GM21717 (cell line): ENCODE measurements at regions not wholly inside any gene's neighbourhood (a gene's known extent, or its start where the extent isn't known, plus 50 kb on each side); places are given as distances from the start of the nearest gene placed in this dataset.
"Not testable (repeated sequence)": the region's sequence is repeated elsewhere in the genome, so short reads cannot be mapped to it uniquely, and the experiment has no call there.

Source experiments
- ATAC-seq: cut with Tn5 transposase; IDR thresholded peaks from one replicate; pipeline ENCODE4 v1.9.1; 2021; ENCODE audit warnings: mild to moderate bottlenecking, moderate library complexity; ENCODE audit not compliant: unreplicated experiment

DNA sequence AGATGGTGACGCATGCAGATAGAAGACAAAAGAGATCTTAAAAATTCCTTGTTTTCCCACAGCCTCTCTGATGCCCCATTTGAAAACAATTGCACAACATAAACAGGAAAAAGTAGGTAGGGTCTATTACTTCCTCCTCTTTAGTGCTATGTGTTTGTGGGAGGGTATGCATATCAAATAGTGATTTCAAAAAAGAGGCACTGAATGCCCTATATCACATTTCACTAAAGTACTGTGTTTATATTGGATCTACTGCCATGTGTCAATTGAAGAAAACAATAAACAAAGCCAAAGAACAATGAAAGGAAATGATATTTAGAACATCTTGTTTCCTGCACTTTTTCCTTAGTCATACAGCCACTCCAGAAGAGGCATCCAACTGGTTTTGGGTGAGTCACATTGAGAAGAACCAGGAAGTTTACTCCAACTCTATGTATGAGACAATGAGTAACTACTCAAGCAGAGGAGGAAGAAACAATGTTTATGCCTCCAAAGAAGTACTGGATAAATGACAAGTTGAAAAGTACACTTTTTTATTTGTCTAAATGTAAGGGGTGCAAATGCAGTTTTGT, 583.6 kb downstream of the FBXO15 start:
- no peak for ATAC-seq

DNA sequence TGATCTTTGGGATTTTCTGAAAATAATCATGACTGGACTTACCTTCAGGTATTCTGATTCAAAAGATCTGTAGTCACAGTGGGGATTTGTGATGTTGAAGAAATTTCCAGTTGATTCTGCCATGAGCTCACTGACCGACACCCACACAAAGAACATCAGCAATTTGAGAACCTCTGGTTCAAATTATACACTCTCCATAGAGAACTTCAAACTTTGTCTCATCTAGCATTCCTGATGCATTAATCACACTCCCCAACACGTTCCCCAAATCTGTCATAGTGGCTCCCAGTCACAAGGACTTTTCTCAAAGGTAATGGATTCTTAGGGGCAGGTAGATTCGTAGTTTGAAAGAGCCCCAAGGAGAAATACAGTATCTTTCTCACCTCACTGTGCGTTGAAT, 584.3 kb downstream of the FBXO15 start:
- ATAC-seq, result no peak

GRCh38 chr18:73556904-73557303, 590.7 kb downstream of the FBXO15 start:
- no peak for ATAC-seq

GRCh38 chr18:73552171-73552570, 595.5 kb downstream of the FBXO15 start:
- no peak for ATAC-seq

DNA sequence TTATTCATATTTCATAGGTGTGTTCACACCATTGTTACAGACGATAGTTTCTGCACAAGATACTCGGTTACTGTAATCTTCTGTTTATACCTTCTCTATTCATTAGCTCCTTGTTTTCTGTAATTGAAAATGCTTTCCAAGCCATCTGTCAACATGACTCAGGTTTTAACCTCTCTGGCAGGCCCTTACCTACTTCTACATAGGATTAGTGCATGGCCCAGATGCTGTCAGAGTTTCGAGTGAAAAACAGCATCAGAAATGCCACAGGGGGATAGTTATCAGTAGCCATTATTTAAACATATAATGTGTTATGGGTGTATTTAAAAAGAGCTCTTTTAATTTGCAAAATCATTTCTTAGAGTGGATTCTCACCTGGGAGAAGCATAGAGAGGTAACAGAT, 596.4 kb downstream of the FBXO15 start:
- no peak for ATAC-seq

- no peak for ATAC-seq
These were observed 598.4 kb downstream of the FBXO15 start for GRCh38 chr18:73549236-73549635.

- ATAC-seq, result no peak
These were observed 602.2 kb downstream of the FBXO15 start for GRCh38 chr18:73545472-73545871.

GRCh38 chr18:73544617-73545016, 603.0 kb downstream of the FBXO15 start:
- no peak for ATAC-seq

- no peak for ATAC-seq
These were observed 603.6 kb downstream of the FBXO15 start for GRCh38 chr18:73544032-73544431.

DNA sequence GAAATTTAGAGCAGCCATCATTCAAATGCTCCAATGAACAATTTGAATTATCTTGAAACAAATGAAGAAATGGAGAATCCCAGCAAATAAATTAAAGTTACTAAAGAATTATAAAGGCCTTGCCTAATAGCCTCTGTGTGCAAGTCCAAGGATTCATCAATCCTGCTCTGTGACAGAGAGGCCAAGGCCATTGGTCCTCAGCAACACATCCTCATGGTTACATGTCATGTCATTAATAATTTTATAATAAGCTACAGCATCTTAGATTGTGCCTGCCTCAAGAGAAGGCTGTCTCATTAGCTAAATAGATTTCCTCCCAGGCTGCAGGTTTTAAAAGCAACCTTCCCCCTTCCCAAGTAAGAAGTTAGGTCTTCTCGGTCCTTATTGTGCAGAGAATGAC, 611.6 kb downstream of the FBXO15 start:
- ATAC-seq, result no peak

- ATAC-seq, result no peak
These were observed 612.4 kb downstream of the FBXO15 start for GRCh38 chr18:73535189-73535588.

DNA sequence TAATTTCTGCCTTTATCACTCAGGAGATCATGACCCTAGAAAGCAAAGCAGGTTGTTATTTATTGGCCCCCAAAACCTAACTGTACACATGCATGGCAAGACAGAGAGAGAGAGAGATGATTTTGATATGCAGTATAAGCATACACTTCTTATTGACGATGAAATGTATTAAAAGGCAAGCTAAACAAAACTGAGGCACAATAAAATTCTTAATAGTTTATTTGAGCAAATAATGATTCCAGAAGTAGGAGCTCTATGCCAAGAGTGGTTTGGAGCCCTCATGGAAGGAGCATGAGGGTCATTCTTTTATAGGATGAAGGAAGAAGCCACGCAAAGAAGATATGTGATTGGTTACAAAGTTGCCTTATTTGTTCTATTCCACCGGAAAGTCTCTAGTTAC, 616.0 kb downstream of the FBXO15 start:
- no peak for ATAC-seq

DNA sequence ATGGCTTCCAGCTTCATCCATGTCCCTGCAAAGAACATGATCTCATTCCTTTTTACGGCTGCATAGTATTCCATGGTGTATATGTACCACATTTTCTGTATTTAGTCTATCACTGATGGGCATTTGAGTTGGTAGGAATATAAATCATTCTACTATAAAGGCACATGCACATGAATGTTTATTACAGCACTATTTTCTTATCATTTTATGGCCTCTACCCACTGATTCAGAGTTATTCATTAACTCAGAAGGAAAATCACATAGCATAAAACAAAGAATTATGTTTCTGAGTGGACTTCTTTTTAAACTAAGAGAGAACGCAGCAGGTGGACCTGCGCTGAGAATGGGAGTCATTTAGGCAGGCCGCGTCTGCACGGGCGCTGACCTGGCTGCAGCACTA, 619.6 kb downstream of the FBXO15 start:
- no peak for ATAC-seq

GRCh38 chr18:73520229-73520628, 627.4 kb downstream of the FBXO15 start:
- ATAC-seq, result no peak

- ATAC-seq, result not testable (repeated sequence)
These were observed 631.6 kb downstream of the FBXO15 start for GRCh38 chr18:73516056-73516455.

DNA sequence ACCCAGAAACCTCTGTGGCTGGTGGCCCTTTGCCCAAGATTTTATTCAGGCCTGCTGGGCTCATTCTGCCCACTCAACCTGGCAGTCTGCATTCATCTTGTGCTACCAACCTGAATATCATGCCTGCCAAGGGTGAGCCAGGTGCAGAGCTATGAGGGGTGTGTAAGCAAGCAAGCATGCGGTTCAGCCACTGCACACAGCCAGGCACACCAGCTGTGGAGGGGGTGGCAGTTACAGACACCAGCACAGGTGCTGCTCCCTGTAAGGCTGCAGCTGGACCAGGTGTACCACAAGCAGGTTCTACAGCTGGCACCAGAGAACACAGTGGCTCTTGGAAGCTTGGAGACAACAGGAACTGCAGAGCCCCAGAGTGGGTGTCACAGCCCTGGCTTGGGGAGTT, 633.2 kb downstream of the FBXO15 start:
- ATAC-seq, result no peak

DNA sequence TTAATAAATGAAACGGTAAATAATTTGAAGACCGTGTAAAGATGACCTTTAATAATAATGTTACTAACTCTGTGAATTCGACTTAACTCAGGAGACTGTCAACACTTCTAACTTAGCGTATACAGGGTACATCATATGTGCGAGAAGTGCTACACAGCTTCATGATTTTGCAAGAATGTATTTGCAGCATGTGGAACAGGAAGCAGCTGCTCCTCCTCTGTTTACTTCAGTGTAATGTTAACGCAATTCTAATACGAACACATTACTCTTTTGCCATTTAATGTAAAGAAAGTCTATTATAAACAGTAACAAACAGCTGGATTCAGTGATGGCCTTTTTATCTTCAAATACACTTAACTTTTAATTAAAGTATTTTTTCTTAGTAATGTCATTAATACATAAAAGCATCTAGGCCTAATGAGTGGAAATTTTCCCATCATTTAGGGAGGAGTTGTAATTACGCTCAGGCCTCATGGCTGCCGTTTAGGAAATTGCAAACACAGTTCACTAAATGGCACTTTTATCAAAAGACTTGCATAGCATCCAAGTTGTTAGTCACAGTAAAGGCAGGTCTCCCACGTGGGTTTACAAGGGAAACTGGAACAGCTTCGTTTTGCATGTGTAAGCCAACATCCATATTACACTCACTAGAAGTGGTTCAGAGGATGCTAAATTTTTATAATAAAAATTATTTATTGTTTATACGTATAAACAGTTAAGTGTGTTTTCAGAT, 635.7 kb downstream of the FBXO15 start:
- no peak for ATAC-seq

- ATAC-seq, result no peak
These were observed 638.2 kb downstream of the FBXO15 start for GRCh38 chr18:73509460-73509859.

DNA sequence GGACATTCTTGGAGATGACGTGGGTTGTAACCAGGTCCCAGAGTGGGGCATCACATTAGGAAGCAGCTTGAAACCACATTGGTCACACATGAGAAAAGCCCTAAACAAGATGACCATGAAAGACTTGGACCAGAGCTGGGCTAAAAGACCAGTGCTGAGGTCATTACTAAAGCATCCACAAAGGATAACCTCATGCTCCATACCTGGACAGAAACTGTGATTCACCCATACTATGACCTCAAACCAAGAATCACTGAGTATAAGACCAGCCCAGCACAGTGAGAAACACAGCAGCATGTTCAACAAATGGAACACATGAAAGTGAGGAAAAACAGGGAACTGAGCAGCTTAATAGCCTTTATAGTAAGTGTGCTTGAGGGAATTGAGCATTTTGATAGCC, 635.5 kb upstream of the NETO1 start:
- ATAC-seq, result no peak

GRCh38 chr18:73487966-73488365, 620.2 kb upstream of the NETO1 start:
- no peak for ATAC-seq

DNA sequence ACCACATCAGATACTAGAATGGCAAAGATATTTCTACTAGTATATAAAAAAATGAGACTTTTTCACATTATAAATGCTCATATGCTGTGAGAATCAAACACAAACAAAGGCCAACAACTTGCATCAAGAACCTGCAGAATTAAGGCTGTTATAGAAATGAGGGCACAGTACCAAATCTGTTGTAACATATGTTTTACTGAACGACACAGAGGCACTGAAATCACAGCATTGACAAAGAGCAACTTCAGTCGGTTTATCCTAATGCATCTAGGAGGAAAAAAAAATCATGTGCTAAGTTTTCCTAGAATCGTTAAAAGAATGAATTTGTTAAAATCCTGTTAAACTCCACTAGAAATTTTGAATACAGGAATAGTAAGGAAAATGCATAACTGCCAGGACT, 617.4 kb upstream of the NETO1 start:
- ATAC-seq, result no peak

DNA sequence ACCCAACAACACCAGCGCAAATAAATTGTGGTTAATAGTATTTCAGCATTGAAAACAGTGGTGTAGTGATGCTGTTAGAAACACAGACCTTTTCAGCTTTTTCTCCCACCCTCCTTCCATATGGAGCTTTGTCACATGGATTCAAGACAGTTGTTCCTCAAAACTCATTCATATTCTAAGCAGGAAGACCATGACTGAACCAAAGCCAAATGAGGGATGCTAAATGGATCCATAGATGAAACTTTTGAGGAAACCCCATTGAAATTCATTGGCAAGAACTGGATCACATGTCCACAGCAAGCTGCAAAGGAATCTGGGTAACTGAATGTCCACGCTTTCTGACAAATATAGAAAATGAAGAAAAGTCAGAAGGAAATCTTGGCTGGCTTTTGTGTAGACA, 615.1 kb upstream of the NETO1 start:
- no peak for ATAC-seq

- no peak for ATAC-seq
These were observed 611.7 kb upstream of the NETO1 start for GRCh38 chr18:73479477-73479876.
